Activated CD8-positive, alpha-beta memory T cell treated with anti-CD3 and anti-CD28 coated beads, Interleukin-2, amount 50 U/mL, for 24 hours (primary cell): ENCODE measurements at regions not wholly inside any gene's neighbourhood (a gene's known extent, or its start where the extent isn't known, plus 50 kb on each side); places are given as distances from the start of the nearest gene placed in this dataset.

Experiments
- DNase-seq: peaks from one replicate; pipeline ENCODE4 v3.0.0-alpha.2; 2020; ENCODE audit errors: extremely low read depth

- DNase-seq, result no peak
These were observed 52.5 kb upstream of the WSB1 start for GRCh38 chr17:27241346-27241946.

- DNase-seq, result no peak
These were observed 51.0 kb upstream of the WSB1 start for GRCh38 chr17:27242951-27243350.

DNA sequence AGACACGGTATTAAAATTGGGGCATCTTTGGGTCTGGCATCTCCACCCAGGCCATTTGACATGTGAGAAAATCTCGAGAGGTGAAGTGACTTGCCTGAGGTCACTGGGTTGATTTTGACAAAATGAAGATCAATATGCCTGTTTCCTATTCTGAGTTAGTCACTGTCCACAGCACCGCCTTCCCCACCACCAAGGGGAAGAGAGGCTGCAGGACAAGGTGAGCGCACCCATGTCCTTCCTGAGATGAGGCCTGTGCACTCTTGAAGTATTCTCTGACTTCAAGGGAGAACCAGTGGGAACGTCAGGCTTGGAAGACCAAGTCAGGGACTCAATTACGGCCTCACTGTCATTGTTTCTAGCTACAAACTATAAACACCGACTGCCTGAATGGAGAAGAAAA, 49.9 kb upstream of the WSB1 start:
- no peak for DNase-seq
